Esophagus (tissue), 2 donors: ENCODE measurements at regions not wholly inside any gene's neighbourhood (a gene's known extent, or its start where the extent isn't known, plus 50 kb on each side); places are given as distances from the start of the nearest gene placed in this dataset.

Experiments
- H3K27ac ChIP-seq, 2 donors: one replicate each; pipeline ENCODE4 v1.5.1; 2013; ENCODE audit warnings: low read depth in 2 of 2, mild to moderate bottlenecking in 2 of 2, inconsistent platforms in 1 of 2, low read length in 1 of 2, moderate library complexity in 1 of 2
- H3K27me3 ChIP-seq, 2 donors: one replicate each; pipeline ENCODE4 v1.6.1; 2013; ENCODE audit warnings: low read length in 2 of 2, control low read depth in 1 of 2, mild to moderate bottlenecking in 1 of 2; ENCODE audit not compliant: insufficient read depth in 2 of 2, control insufficient read depth in 1 of 2
- H3K36me3 ChIP-seq, 2 donors: one replicate each; pipeline ENCODE4 v1.6.1; 2013; ENCODE audit warnings: low read length in 1 of 2; ENCODE audit not compliant: control insufficient read depth in 2 of 2, insufficient read depth in 2 of 2
- H3K4me1 ChIP-seq, 2 donors: one replicate each; pipeline ENCODE4 v1.6.1; 2013; ENCODE audit warnings: low read length in 1 of 2; ENCODE audit not compliant: control insufficient read depth in 2 of 2, insufficient read depth in 2 of 2
- H3K4me3 ChIP-seq, 2 donors: one replicate each; pipeline ENCODE4 v1.5.1; 2013; ENCODE audit warnings: low read length in 2 of 2, mild to moderate bottlenecking in 2 of 2, low read depth in 1 of 2, moderate library complexity in 1 of 2
- H3K9me3 ChIP-seq, 2 donors: one replicate each; pipeline ENCODE4 v1.6.1; 2013; ENCODE audit warnings: mild to moderate bottlenecking in 2 of 2, low read depth in 1 of 2, low read length in 1 of 2, moderate library complexity in 1 of 2; ENCODE audit not compliant: control insufficient read depth in 2 of 2, insufficient read depth in 1 of 2
- WGBS, 2 donors: extraction: QIAGEN DNeasy Blood & Tissue Kit; methylation state at CpG; one replicate each; pipeline ENCODE4 v1.1.7; 2013; 5-methylcytosine and 5-hydroxymethylcytosine counted together
- donor health status: healthy with polysubstance abuse.
- donor health status: Bipolar disorder and iron deficiency.

DNA sequence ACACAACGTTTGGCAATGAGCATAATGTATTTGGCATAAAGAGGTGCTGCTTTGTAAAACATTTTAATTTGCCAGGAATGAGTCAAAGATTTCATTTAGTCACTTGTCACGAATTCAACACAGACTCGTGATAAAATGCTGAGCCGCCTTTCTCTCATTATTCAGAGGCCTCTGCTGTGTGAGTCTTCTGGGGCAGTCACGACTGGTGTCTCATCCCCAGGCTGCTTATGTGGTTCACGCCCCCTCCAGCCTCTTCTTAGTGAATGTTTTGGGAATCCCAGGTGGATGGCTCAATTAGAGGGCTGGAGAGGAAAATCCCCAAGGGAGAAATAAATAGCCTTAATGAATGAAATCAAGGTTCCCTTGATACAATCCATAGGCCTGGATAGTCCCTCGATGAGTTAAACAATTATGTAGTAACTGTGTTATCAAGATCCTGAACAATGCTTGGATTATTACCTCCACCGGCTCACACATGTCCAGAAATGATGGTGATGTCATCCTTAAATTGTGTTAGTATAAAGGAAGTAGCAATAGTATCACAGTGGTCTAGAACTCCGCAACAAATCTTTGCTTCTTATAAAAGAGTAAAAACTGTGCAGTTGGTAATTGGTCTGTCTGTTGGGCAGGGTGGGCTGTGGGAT, 192.1 kb upstream of the ADAMTS16 start:
- Histone ChIP-seq H3K9me3 (no peaks in the 10 kb centered on the region), H3K27ac (no peak overlapping the region), H3K4me3 (no peak overlapping the region), H3K27me3 (no peaks in the 10 kb centered on the region), H3K4me1 (no peaks in the 10 kb centered on the region), H3K36me3 (no peaks in the 10 kb centered on the region)
- 60 to 63% methylated on average over 9 of the region's 9 CpGs for WGBS, 2 donors

DNA sequence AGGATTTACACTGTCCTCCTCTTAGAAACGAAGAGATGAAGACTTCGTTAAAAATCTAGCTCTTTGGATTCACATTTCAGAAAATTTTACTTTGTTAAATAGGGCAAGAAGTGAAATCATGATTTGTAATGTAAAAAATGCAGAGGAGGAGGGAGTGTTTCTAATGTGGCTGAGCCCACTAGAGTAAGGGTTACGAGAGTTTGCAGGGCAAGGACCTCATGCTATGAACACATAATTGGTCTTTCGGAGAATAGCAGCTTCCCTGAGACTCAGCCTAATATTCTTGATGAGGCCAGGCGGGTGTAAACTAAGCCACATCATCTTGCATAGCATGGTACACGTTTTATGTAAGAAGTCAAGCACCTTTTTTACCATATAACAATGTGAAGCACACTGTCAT, 191.0 kb upstream of the ADAMTS16 start:
- 59 to 62% methylated on average over 6 of the region's 6 CpGs for WGBS, 2 donors

GRCh38 chr5:4953576-4953975, 186.6 kb upstream of the ADAMTS16 start:
- H3K4me1 ChIP-seq = no peaks in the 10 kb centered on the region
- H3K27ac ChIP-seq = no peak overlapping the region
- WGBS, 2 donors = 64% methylated on average over 4 of the region's 4 CpGs
- H3K27me3 ChIP-seq = no peaks in the 10 kb centered on the region
- no peaks in the 10 kb centered on the region for H3K36me3 ChIP-seq
- no peak overlapping the region for H3K4me3 ChIP-seq
- H3K9me3 ChIP-seq = no peaks in the 10 kb centered on the region

More for the DNA sequence above, 191.0 kb upstream of the ADAMTS16 start:
- no peaks in the 10 kb centered on the region for H3K27me3 ChIP-seq
- no peaks in the 10 kb centered on the region for H3K9me3 ChIP-seq
- no peaks in the 10 kb centered on the region for H3K36me3 ChIP-seq
- no peaks in the 10 kb centered on the region for H3K4me1 ChIP-seq
- no peak overlapping the region for H3K27ac ChIP-seq
- no peak overlapping the region for H3K4me3 ChIP-seq

GRCh38 chr5:4954048-4954447, 186.1 kb upstream of the ADAMTS16 start:
- H3K4me1 ChIP-seq = no peaks in the 10 kb centered on the region
- H3K9me3 ChIP-seq = no peaks in the 10 kb centered on the region
- H3K36me3 ChIP-seq = no peaks in the 10 kb centered on the region
- no peak overlapping the region for H3K4me3 ChIP-seq
- WGBS, 2 donors = 80 to 85% methylated on average over 4 of the region's 4 CpGs
- H3K27ac ChIP-seq = no peak overlapping the region
- no peaks in the 10 kb centered on the region for H3K27me3 ChIP-seq

- Histone ChIP-seq H3K27me3 (no peaks in the 10 kb centered on the region), H3K4me1 (no peaks in the 10 kb centered on the region), H3K36me3 (no peaks in the 10 kb centered on the region), H3K9me3 (no peaks in the 10 kb centered on the region), H3K27ac (no peak overlapping the region), H3K4me3 (no peak overlapping the region)
- 86 to 92% methylated on average over 1 of the region's 1 CpG for WGBS, 2 donors
Observed at GRCh38 chr5:4963265-4963664, 176.9 kb upstream of the ADAMTS16 start.

DNA sequence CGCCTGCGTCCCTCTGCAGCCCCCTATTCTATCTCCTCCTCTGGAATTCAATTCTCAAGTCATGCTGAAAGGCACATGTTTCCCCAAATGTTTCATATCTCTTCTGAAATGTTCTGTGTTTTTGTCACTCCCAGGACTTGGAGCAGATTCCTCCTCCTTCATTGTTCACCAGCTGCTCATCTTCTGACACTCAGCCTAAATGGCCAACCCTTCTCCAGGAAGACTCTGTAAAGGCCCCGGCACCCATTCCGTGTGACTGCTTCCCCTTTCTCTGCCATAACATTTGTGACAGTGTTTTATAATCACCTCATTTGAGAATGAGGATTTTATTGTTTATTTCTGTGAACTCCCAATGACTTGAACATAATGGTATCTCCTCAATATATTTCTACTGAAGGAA, 170.8 kb upstream of the ADAMTS16 start:
- 78 to 88% methylated on average over 4 of the region's 4 CpGs for WGBS, 2 donors
- Histone ChIP-seq H3K27ac (no peak overlapping the region), H3K4me1 (no peaks in the 10 kb centered on the region), H3K4me3 (no peak overlapping the region), H3K9me3 (no peaks in the 10 kb centered on the region), H3K36me3 (no peaks in the 10 kb centered on the region), H3K27me3 (no peaks in the 10 kb centered on the region)

DNA sequence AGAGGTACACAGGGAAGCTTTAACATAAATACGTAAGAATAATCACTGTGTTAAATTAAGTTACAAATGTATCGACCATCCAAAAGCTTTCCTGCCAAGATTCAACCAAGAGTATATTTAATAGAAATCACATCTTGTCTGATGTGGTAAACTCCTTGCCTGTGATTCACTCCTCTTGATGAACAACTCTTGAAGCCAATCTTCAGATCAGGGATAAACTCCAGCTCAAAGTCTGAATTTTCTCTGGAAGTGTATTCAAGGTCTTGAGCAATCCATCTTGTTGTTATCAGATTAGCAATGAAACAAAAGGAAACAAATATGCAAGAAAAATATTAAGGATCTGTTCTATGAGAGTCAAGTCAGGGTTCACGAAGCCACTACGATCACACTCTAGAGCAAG, 170.0 kb upstream of the ADAMTS16 start:
- no peaks in the 10 kb centered on the region for H3K4me1 ChIP-seq
- WGBS, 2 donors = 78 to 86% methylated on average over 4 of the region's 4 CpGs
- H3K27me3 ChIP-seq = no peaks in the 10 kb centered on the region
- H3K9me3 ChIP-seq = no peaks in the 10 kb centered on the region
- H3K36me3 ChIP-seq = no peaks in the 10 kb centered on the region
- H3K27ac ChIP-seq = no peak overlapping the region
- H3K4me3 ChIP-seq = no peak overlapping the region

GRCh38 chr5:4976902-4977301, 163.2 kb upstream of the ADAMTS16 start:
- Histone ChIP-seq H3K4me3 (no peak overlapping the region), H3K4me1 (no peaks in the 10 kb centered on the region), H3K36me3 (no peaks in the 10 kb centered on the region), H3K27me3 (no peaks in the 10 kb centered on the region), H3K27ac (no peak overlapping the region), H3K9me3 (no peaks in the 10 kb centered on the region)
- 60 to 62% methylated on average over 1 of the region's 1 CpG for WGBS, 2 donors

DNA sequence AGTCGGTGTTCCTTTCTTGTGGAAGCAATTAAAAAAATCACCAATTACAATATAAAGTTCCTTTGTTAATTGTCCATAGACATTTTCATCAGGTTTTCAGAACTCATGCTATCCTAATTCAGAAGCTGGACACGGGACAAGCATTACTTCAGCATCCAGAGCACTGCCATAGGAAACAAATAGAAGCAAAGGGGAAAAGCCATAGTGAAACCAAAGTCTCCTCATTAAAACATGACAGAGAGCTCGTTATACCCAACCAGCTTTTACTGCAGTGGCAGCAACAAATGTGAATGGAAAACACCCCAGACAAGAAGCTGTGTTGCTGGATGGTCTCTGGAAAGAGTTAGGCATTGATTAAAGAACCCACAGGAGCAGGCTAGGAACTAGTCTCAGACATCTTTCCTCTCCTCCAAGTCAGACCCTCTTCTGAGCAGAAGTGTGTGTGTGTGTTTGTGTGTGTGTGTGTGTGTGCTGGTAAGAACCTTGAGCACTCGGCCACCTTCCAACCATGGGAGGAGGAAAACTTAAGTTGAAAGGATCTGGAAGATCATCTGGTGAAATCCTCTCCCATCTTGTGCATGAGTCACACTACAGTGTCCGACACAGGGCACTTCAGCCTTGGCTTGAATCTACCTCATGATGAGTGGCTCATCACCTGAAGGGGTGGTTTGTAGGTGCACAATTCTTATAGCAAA, 162.6 kb upstream of the ADAMTS16 start:
- Histone ChIP-seq H3K4me1 (no peaks in the 10 kb centered on the region), H3K27ac (no peak overlapping the region), H3K9me3 (no peaks in the 10 kb centered on the region), H3K4me3 (no peak overlapping the region), H3K36me3 (no peaks in the 10 kb centered on the region), H3K27me3 (no peaks in the 10 kb centered on the region)
- 43 to 56% methylated on average over 5 of the region's 5 CpGs for WGBS, 2 donors

GRCh38 chr5:4980201-4980600, 159.9 kb upstream of the ADAMTS16 start:
- H3K4me1 ChIP-seq = no peaks in the 10 kb centered on the region
- no peaks in the 10 kb centered on the region for H3K36me3 ChIP-seq
- no peaks in the 10 kb centered on the region for H3K27me3 ChIP-seq
- WGBS, 2 donors = 84 to 90% methylated on average over 5 of the region's 5 CpGs
- no peak overlapping the region for H3K27ac ChIP-seq
- H3K4me3 ChIP-seq = no peak overlapping the region
- no peaks in the 10 kb centered on the region for H3K9me3 ChIP-seq
